ENCODE measurements at regions not wholly inside any gene's neighbourhood (a gene's known extent, or its start where the extent isn't known, plus 50 kb on each side); places are given as distances from the start of the nearest gene placed in this dataset.

DNA sequence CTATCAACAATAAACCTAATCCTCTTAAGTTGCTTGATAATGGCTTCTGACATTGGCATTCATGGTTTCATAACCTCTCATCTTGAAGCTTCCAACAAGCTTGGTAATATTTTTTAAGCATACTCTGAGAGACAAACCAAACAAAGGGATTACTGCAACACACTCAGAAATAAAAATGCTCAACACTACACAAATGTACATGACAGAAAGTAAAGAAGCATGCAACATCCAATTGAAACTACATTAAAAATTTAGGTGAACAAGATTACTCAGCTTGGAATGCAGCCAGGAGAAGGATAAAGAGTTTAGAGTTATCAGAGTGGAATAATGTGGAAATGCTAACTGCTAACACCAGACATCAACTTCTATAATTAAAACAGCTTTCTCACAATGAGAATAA, 1136.6 kb upstream of the PABPC4L start:
- Histone ChIP-seq H3K36me3 (no peaks in the 10 kb centered on the region), H3K4me1 (no peaks in the 10 kb centered on the region), H3K27me3 (no peaks in the 10 kb centered on the region), H3K4me3 (no peak overlapping the region), H3K27ac (no peak overlapping the region), H3K9me3 (no peaks in the 10 kb centered on the region)
- no peak for TF ChIP-seq EP300 (IDR thresholded peaks at IDR 0.05)
- TF ChIP-seq POLR2AphosphoS5 (IDR thresholded peaks at IDR 0.05) = no peak
- TF ChIP-seq, protein P1, sequence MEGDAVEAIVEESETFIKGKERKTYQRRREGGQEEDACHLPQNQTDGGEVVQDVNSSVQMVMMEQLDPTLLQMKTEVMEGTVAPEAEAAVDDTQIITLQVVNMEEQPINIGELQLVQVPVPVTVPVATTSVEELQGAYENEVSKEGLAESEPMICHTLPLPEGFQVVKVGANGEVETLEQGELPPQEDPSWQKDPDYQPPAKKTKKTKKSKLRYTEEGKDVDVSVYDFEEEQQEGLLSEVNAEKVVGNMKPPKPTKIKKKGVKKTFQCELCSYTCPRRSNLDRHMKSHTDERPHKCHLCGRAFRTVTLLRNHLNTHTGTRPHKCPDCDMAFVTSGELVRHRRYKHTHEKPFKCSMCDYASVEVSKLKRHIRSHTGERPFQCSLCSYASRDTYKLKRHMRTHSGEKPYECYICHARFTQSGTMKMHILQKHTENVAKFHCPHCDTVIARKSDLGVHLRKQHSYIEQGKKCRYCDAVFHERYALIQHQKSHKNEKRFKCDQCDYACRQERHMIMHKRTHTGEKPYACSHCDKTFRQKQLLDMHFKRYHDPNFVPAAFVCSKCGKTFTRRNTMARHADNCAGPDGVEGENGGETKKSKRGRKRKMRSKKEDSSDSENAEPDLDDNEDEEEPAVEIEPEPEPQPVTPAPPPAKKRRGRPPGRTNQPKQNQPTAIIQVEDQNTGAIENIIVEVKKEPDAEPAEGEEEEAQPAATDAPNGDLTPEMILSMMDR (IDR thresholded peaks at IDR 0.05) = no peak
- no peak for TF ChIP-seq POLR2A (IDR thresholded peaks at IDR 0.05)
- no peak for ATAC-seq

DNA sequence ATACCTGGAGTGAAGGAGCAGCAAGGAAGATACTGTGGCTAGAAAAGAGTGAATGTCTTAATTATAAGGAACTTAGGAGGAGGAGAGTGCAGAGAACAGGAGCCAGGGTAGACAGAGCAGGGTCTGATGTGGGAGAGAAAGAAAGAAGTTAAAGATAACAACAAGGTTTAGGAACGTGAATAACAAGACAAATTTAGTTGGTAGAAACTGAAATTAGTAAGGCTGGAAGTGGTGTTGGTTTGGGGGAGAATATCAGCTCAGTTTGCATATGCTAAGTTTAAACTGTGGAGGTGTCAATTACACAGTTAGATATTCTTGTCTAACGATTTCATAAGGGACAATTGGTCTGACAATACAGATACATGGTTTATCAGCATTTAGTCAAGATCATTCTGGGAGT, 1123.7 kb upstream of the PABPC4L start:
- ATAC-seq = no peak
- peaks cover 0 to 7% (median 0%) of the 10 kb centered on the region in 3 donors for H3K9me3 ChIP-seq
- H3K27ac ChIP-seq = no peak overlapping the region
- H3K4me3 ChIP-seq = no peak overlapping the region
- H3K36me3 ChIP-seq = no peaks in the 10 kb centered on the region
- 34 to 64% methylated on average over 1 to 2 of the region's 2 CpGs for WGBS, 2 donors (ENCODE audit: low coverage in 1 of 2)
- no peaks in the 10 kb centered on the region for H3K27me3 ChIP-seq
- H3K4me1 ChIP-seq = no peaks in the 10 kb centered on the region
- TF ChIP-seq, protein P1 (IDR thresholded peaks at IDR 0.05) = no peak
- TF ChIP-seq POLR2A (IDR thresholded peaks at IDR 0.05) = no peak
- no peak for TF ChIP-seq POLR2AphosphoS5 (IDR thresholded peaks at IDR 0.05)

DNA sequence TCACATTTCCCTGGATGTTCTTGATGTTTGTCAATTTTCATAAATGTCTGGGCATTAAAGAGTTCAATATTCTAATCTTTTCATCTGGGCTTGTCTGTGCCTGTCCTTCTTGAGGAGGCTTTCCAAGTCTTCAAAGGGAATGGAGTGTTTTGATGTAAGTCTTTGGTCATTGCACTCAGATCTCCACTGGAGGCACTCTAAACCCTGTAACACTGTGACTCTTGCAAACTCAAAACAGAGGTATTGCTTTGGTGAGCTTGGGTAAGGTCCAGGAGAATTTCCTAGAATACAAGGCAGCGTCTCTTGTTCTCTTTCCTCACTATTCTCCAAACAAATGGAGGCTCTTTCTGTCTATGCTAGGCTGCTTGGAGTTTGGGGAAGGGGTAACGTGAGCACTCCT, 1118.1 kb upstream of the PABPC4L start:
- 94% methylated on average over 2 of the region's 2 CpGs; no CpG with 5 or more reads in 1 of the 2 donors for WGBS, 2 donors (ENCODE audit: low coverage in 1 of 2)

DNA sequence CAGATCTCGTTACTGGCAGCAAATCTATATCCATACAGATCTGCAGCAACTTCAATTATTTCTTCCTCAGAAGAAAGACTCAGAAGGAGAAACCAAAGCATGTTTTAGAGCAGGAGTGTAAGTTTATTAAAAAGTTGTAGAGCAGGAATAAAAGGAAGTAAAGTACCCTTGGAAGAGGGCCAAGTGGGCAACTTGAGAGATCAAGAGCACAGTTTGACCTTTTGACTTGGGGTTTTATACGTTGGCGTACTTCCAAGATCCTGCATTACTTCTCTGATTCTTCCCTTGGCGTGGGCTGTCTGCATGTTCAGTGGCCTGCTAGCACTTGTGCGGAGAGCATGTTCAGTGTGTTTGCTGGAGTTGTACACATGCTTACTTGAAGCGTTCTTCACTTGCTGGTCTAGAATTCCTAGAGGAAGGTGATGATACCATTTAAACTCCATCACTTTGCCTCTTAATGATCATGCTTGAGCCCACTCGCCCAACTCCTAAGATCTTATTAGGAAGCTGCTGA, 1114.7 kb upstream of the PABPC4L start:
- no peak for TF ChIP-seq POLR2A (IDR thresholded peaks at IDR 0.05)
- TF ChIP-seq, protein P1 (IDR thresholded peaks at IDR 0.05) = no peak
- TF ChIP-seq POLR2AphosphoS5 (IDR thresholded peaks at IDR 0.05) = no peak
- no peak for TF ChIP-seq EP300 (IDR thresholded peaks at IDR 0.05)
- Histone ChIP-seq H3K4me3 (no peak overlapping the region), H3K36me3 (no peaks in the 10 kb centered on the region), H3K4me1 (no peaks in the 10 kb centered on the region), H3K27me3 (no peaks in the 10 kb centered on the region), H3K9me3 (peaks cover 0 to 5% (median 0%) of the 10 kb centered on the region in 3 donors), H3K27ac (no peak overlapping the region)
- ATAC-seq = no peak
- 66 to 93% methylated on average over 6 of the region's 7 CpGs for WGBS, 2 donors (ENCODE audit: low coverage in 1 of 2)

More for the DNA sequence above, 1118.1 kb upstream of the PABPC4L start:
- no peak overlapping the region for H3K27ac ChIP-seq
- H3K9me3 ChIP-seq = peaks cover 0 to 11% (median 0%) of the 10 kb centered on the region in 3 donors
- H3K36me3 ChIP-seq = no peaks in the 10 kb centered on the region
- no peaks in the 10 kb centered on the region for H3K27me3 ChIP-seq
- no peaks in the 10 kb centered on the region for H3K4me1 ChIP-seq
- ATAC-seq = no peak
- H3K4me3 ChIP-seq = no peak overlapping the region
- TF ChIP-seq, protein P1 (IDR thresholded peaks at IDR 0.05) = no peak
- no peak for TF ChIP-seq EP300 (IDR thresholded peaks at IDR 0.05)
- TF ChIP-seq POLR2AphosphoS5 (IDR thresholded peaks at IDR 0.05) = no peak
- no peak for TF ChIP-seq POLR2A (IDR thresholded peaks at IDR 0.05)

DNA sequence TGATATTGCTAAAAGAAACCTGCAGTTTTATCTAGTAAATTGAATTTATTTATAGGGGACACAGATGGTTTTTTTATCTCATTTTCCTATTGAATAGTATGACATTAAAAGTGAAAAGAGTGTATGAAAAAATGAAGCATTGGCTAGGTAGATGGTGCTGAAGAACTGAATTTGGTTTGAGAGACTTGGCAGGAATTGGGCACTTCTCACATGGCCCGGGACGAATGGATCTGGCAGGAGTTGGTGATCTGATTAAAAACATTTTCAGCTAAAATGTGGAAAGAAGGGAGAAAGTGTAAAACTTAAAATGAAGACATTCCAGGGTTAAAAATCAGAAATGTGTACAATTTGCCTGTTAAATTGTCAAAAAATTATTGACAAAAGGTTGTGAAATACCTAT, 1088.5 kb upstream of the PABPC4L start:
- H3K27me3 ChIP-seq = no peaks in the 10 kb centered on the region
- H3K27ac ChIP-seq = no peak overlapping the region
- WGBS, 2 donors (ENCODE audit: low coverage in 1 of 2) = 50 to 80% methylated on average over 2 of the region's 2 CpGs
- H3K4me1 ChIP-seq = no peaks in the 10 kb centered on the region
- H3K4me3 ChIP-seq = no peak overlapping the region
- TF ChIP-seq POLR2A (IDR thresholded peaks at IDR 0.05) (no peak), POLR2AphosphoS5 (IDR thresholded peaks at IDR 0.05) (no peak), EP300 (IDR thresholded peaks at IDR 0.05) (no peak)
- TF ChIP-seq, protein P1 (IDR thresholded peaks at IDR 0.05) = no peak
- no peak for ATAC-seq
- H3K9me3 ChIP-seq = peaks cover 0 to 7% (median 0%) of the 10 kb centered on the region in 3 donors
- H3K36me3 ChIP-seq = no peaks in the 10 kb centered on the region

Data from gastroesophageal sphincter (tissue), 4 donors.